Epithelial cell of proximal tubule (primary cell): ENCODE measurements at regions not wholly inside any gene's neighbourhood (a gene's known extent, or its start where the extent isn't known, plus 50 kb on each side); places are given as distances from the start of the nearest gene placed in this dataset.

Experiments used
- DNase-seq: peaks from one replicate; pipeline ENCODE4 v3.0.0-alpha.2; 2011; ENCODE audit warnings: low read depth
- H3K4me3 ChIP-seq: 2 replicates; pipeline ENCODE4 v1.5.1; 2011; ENCODE audit warnings: low read depth, mild to moderate bottlenecking, low read length
- TF ChIP-seq, protein P1 (sequence below): conservative IDR thresholded peaks from 2 replicates; pipeline ENCODE4 v1.5.1; 2012; ENCODE audit warnings: low read depth, mild to moderate bottlenecking, low read length

GRCh38 chr3:73694983-73695757, 70.4 kb upstream of the PDZRN3 start:
- DNase-seq: no peak
- no peak overlapping the region for H3K4me3 ChIP-seq
- TF ChIP-seq, protein P1, sequence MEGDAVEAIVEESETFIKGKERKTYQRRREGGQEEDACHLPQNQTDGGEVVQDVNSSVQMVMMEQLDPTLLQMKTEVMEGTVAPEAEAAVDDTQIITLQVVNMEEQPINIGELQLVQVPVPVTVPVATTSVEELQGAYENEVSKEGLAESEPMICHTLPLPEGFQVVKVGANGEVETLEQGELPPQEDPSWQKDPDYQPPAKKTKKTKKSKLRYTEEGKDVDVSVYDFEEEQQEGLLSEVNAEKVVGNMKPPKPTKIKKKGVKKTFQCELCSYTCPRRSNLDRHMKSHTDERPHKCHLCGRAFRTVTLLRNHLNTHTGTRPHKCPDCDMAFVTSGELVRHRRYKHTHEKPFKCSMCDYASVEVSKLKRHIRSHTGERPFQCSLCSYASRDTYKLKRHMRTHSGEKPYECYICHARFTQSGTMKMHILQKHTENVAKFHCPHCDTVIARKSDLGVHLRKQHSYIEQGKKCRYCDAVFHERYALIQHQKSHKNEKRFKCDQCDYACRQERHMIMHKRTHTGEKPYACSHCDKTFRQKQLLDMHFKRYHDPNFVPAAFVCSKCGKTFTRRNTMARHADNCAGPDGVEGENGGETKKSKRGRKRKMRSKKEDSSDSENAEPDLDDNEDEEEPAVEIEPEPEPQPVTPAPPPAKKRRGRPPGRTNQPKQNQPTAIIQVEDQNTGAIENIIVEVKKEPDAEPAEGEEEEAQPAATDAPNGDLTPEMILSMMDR: no peak

- no peak overlapping the region for H3K4me3 ChIP-seq
- DNase-seq: no peak
- TF ChIP-seq, protein P1: no peak
Measured at GRCh38 chr3:73687106-73688004, 62.6 kb upstream of the PDZRN3 start.

- TF ChIP-seq, protein P1: no peak
- DNase-seq: no peak
- no peak overlapping the region for H3K4me3 ChIP-seq
Measured at GRCh38 chr3:73685061-73685460, 60.3 kb upstream of the PDZRN3 start.

GRCh38 chr3:73683706-73684105, 59.0 kb upstream of the PDZRN3 start:
- TF ChIP-seq, protein P1: no peak
- no peak overlapping the region for H3K4me3 ChIP-seq
- no peak for DNase-seq

- no peak overlapping the region for H3K4me3 ChIP-seq
- no peak for DNase-seq
- TF ChIP-seq, protein P1: no peak
Measured at GRCh38 chr3:73681610-73682009, 56.9 kb upstream of the PDZRN3 start.

- DNase-seq: no peak
- TF ChIP-seq, protein P1: no peak
- no peak overlapping the region for H3K4me3 ChIP-seq
Measured at GRCh38 chr3:73681198-73681597, 56.5 kb upstream of the PDZRN3 start.
